Astrocyte (in vitro differentiated cells and primary cell): ENCODE measurements at regions not wholly inside any gene's neighbourhood (a gene's known extent, or its start where the extent isn't known, plus 50 kb on each side); places are given as distances from the start of the nearest gene placed in this dataset.

ENCODE experiments used
- DNase-seq: peaks from one replicate; pipeline ENCODE4 v3.0.0-alpha.2; 2010; ENCODE audit warnings: low read depth
- FAIRE-seq: peaks from 2 replicates; lab custom pipeline; 2011; peaks lifted over from hg19 to GRCh38; lab: Jason Lieb, UNC
- H2AFZ ChIP-seq: 2 replicates; pipeline ENCODE4 v1.6.0; 2012; ENCODE audit warnings: low read depth, low read length, inconsistent platforms
- H3K27ac ChIP-seq: 2 replicates; pipeline ENCODE4 v1.5.1; 2011; ENCODE audit warnings: low read depth, low read length, inconsistent platforms
- H3K27me3 ChIP-seq: 2 replicates; pipeline ENCODE4 v1.6.0; 2011; ENCODE audit warnings: low read length, inconsistent platforms; ENCODE audit not compliant: insufficient read depth
- H3K36me3 ChIP-seq: 2 replicates; pipeline ENCODE4 v1.5.1; 2011; ENCODE audit warnings: low read length, inconsistent platforms; ENCODE audit not compliant: insufficient read depth
- H3K4me1 ChIP-seq: 2 replicates; pipeline ENCODE4 v1.5.1; 2011; ENCODE audit warnings: low read length, inconsistent platforms; ENCODE audit not compliant: insufficient read depth
- H3K4me2 ChIP-seq: 2 replicates; pipeline ENCODE4 v1.6.0; 2012; ENCODE audit warnings: low read length, inconsistent platforms
- H3K4me3 ChIP-seq: 2 replicates; pipeline ENCODE4 v1.5.1; 2011; ENCODE audit warnings: low read depth, mild to moderate bottlenecking, low read length, inconsistent platforms; ENCODE audit not compliant: insufficient read depth
- H3K79me2 ChIP-seq: 2 replicates; pipeline ENCODE4 v1.6.0; 2012; ENCODE audit warnings: mild to moderate bottlenecking, low read length, inconsistent platforms; ENCODE audit not compliant: insufficient read depth
- H3K9ac ChIP-seq: 2 replicates; pipeline ENCODE4 v1.6.0; 2012; ENCODE audit warnings: mild to moderate bottlenecking, low read length, inconsistent platforms
- H3K9me3 ChIP-seq: 2 replicates; pipeline ENCODE4 v1.5.1; 2012; ENCODE audit warnings: low read depth, mild to moderate bottlenecking, low read length, inconsistent platforms; ENCODE audit not compliant: insufficient read depth
- H4K20me1 ChIP-seq: 2 replicates; pipeline ENCODE4 v1.6.0; 2012; ENCODE audit warnings: low read length, inconsistent platforms; ENCODE audit not compliant: insufficient read depth
- H3K27ac Mint-ChIP-seq: one replicate; pipeline ENCODE4 v1.8.0; 2021; ENCODE audit warnings: mild to moderate bottlenecking, mixed read lengths; ENCODE audit not compliant: unreplicated experiment
- H3K27me3 Mint-ChIP-seq: one replicate; pipeline ENCODE4 v1.8.0; 2021; ENCODE audit warnings: low read depth, mixed read lengths; ENCODE audit not compliant: unreplicated experiment
- H3K36me3 Mint-ChIP-seq: one replicate; pipeline ENCODE4 v1.8.0; 2021; ENCODE audit warnings: low read depth, mixed read lengths; ENCODE audit not compliant: unreplicated experiment
- H3K4me1 Mint-ChIP-seq: one replicate; pipeline ENCODE4 v1.8.0; 2021; ENCODE audit warnings: low read depth, mixed read lengths; ENCODE audit not compliant: unreplicated experiment
- H3K4me3 Mint-ChIP-seq: one replicate; pipeline ENCODE4 v1.8.0; 2021; ENCODE audit warnings: mild to moderate bottlenecking, moderate library complexity, mixed read lengths; ENCODE audit not compliant: unreplicated experiment
- H3K9me3 Mint-ChIP-seq: one replicate; pipeline ENCODE4 v1.8.0; 2021; ENCODE audit warnings: mild to moderate bottlenecking, mixed read lengths; ENCODE audit not compliant: unreplicated experiment
- CTCF ChIP-seq: IDR thresholded peaks from 2 replicates; pipeline ENCODE4 v1.5.1; 2011; ENCODE audit warnings: low read depth, mild to moderate bottlenecking, inconsistent platforms, low read length, moderate library complexity; ENCODE audit not compliant: insufficient read depth
- EZH2 ChIP-seq: IDR thresholded peaks from 2 replicates; pipeline ENCODE4 v1.6.1; 2012; ENCODE audit warnings: mild to moderate bottlenecking, low read length, inconsistent platforms; ENCODE audit not compliant: insufficient read depth

DNA sequence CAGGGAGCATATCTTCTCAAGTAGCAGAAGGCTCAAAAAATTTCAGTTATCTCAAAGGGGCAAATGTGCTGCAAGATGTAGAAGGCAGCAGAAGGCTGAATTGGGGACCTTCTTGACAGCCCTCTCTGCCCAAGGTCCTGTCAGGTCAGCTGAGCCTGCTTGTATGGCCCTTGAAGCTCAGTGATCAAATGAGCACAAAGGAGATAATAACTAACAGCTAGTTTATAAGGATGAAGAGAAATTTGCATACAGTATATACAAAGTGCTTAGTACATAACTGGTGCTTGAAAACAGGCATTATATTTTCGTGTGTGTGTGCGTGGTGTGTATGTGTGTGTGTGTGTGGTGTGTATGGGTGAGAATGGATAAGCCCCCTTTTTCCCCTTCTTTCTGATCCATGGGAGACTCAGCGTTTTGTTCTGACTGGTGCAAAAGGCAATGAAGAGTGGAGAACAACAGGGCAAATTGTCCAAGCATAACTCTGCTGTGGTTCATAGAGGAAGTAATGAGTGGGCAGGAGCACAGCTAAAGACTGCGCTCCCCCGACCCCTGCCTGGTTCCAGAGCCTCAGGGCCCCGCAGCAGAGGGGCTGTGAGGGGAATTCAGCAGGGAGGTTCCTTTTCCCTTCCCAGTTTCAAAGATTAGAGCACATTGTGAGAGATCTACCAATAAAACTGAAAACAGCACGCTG lies 356.8 kb upstream of the NR2F2 start:
- Mint-ChIP-seq H3K4me3 (no peak overlapping the region), H3K27me3 (no peaks in the 10 kb centered on the region)
- no peak for FAIRE-seq

DNA sequence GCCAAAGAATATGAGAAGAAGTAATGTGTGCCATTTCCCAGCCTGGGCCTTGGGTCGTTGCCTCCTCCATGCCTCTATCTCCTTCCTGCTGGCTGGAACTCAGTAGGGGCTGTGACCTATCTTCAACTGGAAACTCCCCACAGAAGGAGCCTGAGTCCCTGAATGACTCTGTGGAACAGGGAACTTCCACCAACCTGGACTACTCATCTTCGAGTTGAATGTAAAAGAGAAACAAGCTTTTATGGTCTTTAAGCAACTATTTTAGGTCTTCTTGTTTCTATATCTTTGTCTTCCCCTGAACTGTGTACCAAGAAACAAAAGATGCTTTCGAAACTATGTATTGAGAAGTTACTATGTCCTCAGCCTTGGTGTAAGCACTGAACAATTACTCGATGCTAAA lies 355.3 kb upstream of the NR2F2 start:
- H3K9me3 ChIP-seq = no peaks in the 10 kb centered on the region
- peaks cover 25% of the 10 kb centered on the region for H3K4me1 Mint-ChIP-seq
- DNase-seq (no peak), FAIRE-seq (no peak)
- H2AFZ ChIP-seq = no peak overlapping the region
- no peaks in the 10 kb centered on the region for H3K36me3 ChIP-seq
- H3K27ac ChIP-seq = no peak overlapping the region
- no peak overlapping the region for H3K4me3 Mint-ChIP-seq
- no peak overlapping the region for H3K9ac ChIP-seq
- no peaks in the 10 kb centered on the region for H4K20me1 ChIP-seq
- H3K79me2 ChIP-seq = no peaks in the 10 kb centered on the region
- H3K27ac Mint-ChIP-seq = no peak overlapping the region
- H3K4me3 ChIP-seq = no peak overlapping the region
- H3K9me3 Mint-ChIP-seq = peaks cover 6% of the 10 kb centered on the region
- H3K4me2 ChIP-seq = no peak overlapping the region
- peaks cover 6% of the 10 kb centered on the region for H3K4me1 ChIP-seq
- no peaks in the 10 kb centered on the region for H3K27me3 ChIP-seq
- H3K36me3 Mint-ChIP-seq = no peaks in the 10 kb centered on the region
- TF ChIP-seq EZH2 (no peak), CTCF (no peak)
- no peaks in the 10 kb centered on the region for H3K27me3 Mint-ChIP-seq

More for the DNA sequence above, 356.8 kb upstream of the NR2F2 start:
- Histone ChIP-seq H2AFZ (no peak overlapping the region), H3K4me2 (no peak overlapping the region), H3K4me1 (peaks cover 6% of the 10 kb centered on the region), H3K9ac (no peak overlapping the region), H3K27ac (no peak overlapping the region), H3K36me3 (no peaks in the 10 kb centered on the region), H3K27me3 (no peaks in the 10 kb centered on the region), H3K4me3 (no peak overlapping the region), H3K79me2 (no peaks in the 10 kb centered on the region), H3K9me3 (no peaks in the 10 kb centered on the region), H4K20me1 (no peaks in the 10 kb centered on the region)
- DNase-seq = no peak
- TF ChIP-seq EZH2 (no peak), CTCF (no peak)
- Mint-ChIP-seq H3K4me1 (peaks cover 25% of the 10 kb centered on the region), H3K9me3 (peaks cover 6% of the 10 kb centered on the region), H3K27ac (no peak overlapping the region), H3K36me3 (no peaks in the 10 kb centered on the region)

DNA sequence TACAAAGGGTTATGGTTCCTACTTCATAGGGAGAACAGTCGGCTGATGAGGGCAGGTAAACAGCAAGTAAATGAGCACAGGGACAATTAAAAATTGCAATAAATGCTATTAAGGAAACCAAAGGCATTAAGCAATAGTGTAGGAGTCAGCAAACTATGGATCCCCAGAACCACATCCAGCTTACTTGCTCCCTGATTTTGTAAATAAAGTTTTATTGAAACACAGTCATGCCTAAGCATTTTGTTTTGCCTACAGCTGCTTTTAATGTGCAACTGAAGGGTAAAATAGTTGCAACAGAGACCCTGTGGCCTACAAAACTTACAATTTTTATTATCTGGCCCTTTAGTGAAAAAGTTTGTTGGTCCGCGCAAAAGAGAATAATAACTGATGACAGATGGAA lies 351.2 kb upstream of the NR2F2 start:
- no peak overlapping the region for H3K27ac ChIP-seq
- peaks cover 9% of the 10 kb centered on the region for H3K4me1 Mint-ChIP-seq
- no peaks in the 10 kb centered on the region for H3K4me1 ChIP-seq
- H3K27me3 ChIP-seq = no peaks in the 10 kb centered on the region
- no peak overlapping the region for H2AFZ ChIP-seq
- no peak overlapping the region for H3K4me3 ChIP-seq
- H3K27ac Mint-ChIP-seq = no peak overlapping the region
- DNase-seq (no peak), FAIRE-seq (no peak)
- no peaks in the 10 kb centered on the region for H3K79me2 ChIP-seq
- H3K9ac ChIP-seq = no peak overlapping the region
- H3K36me3 ChIP-seq = no peaks in the 10 kb centered on the region
- H3K4me3 Mint-ChIP-seq = no peak overlapping the region
- H4K20me1 ChIP-seq = no peaks in the 10 kb centered on the region
- H3K9me3 Mint-ChIP-seq = peaks cover 5% of the 10 kb centered on the region
- TF ChIP-seq CTCF (no peak), EZH2 (no peak)
- no peaks in the 10 kb centered on the region for H3K9me3 ChIP-seq
- H3K27me3 Mint-ChIP-seq = no peaks in the 10 kb centered on the region
- no peaks in the 10 kb centered on the region for H3K36me3 Mint-ChIP-seq
- H3K4me2 ChIP-seq = no peak overlapping the region
